ENCODE measurements at regions not wholly inside any gene's neighbourhood (a gene's known extent, or its start where the extent isn't known, plus 50 kb on each side); places are given as distances from the start of the nearest gene placed in this dataset.

DNA sequence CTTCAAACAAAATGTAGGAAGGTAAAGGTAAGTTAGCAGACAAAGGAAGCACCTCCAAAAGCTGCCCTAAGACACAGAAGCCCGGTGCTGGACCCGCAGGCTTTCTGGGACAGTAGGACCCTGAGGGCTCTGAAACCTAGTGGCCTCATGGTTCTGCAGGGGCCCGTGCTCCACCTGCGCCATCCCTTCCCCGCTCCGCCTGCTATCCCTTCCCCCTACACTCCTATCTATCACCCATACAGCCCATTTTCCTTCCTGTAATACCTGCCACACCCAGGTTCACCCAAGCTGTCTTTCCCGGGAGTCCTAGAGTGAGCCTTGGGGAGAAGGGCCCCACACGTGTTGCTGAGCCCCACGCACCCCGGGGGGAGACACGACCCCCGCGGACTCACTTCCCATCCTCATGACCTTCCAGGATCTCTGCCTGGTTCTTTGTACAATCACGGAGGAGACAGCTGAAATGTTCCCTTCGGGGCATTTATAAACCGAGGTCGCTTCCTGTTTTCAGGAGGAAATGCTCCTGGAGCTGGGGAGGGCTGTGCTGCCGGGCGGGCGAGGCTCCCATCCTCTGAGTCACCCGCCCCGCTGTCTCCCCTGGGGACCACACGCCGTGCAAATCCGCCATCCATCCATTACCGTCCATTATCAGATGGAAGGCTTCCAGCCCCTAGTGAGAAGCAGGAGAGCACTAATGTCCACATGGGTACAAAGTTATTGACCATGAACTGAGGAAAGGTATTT lies 251.7 kb upstream of the PITRM1 start:
- TF ChIP-seq, protein P1, sequence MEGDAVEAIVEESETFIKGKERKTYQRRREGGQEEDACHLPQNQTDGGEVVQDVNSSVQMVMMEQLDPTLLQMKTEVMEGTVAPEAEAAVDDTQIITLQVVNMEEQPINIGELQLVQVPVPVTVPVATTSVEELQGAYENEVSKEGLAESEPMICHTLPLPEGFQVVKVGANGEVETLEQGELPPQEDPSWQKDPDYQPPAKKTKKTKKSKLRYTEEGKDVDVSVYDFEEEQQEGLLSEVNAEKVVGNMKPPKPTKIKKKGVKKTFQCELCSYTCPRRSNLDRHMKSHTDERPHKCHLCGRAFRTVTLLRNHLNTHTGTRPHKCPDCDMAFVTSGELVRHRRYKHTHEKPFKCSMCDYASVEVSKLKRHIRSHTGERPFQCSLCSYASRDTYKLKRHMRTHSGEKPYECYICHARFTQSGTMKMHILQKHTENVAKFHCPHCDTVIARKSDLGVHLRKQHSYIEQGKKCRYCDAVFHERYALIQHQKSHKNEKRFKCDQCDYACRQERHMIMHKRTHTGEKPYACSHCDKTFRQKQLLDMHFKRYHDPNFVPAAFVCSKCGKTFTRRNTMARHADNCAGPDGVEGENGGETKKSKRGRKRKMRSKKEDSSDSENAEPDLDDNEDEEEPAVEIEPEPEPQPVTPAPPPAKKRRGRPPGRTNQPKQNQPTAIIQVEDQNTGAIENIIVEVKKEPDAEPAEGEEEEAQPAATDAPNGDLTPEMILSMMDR (IDR thresholded peaks at IDR 0.05), result no peak
- TF ChIP-seq, protein P2, sequence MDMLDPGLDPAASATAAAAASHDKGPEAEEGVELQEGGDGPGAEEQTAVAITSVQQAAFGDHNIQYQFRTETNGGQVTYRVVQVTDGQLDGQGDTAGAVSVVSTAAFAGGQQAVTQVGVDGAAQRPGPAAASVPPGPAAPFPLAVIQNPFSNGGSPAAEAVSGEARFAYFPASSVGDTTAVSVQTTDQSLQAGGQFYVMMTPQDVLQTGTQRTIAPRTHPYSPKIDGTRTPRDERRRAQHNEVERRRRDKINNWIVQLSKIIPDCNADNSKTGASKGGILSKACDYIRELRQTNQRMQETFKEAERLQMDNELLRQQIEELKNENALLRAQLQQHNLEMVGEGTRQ (IDR thresholded peaks at IDR 0.05; ENCODE audit: borderline replicate concordance, low read depth, low read length), result no peak
- TF ChIP-seq YY1 (IDR thresholded peaks at IDR 0.05; ENCODE audit: low read depth) (no peak), NFIC (IDR thresholded peaks at IDR 0.05; ENCODE audit: borderline replicate concordance) (peak; percentile 75; the same call in 1 of the 2 replicates), RAD21 (IDR thresholded peaks at IDR 0.05; ENCODE audit: low read length) (no peak), EZH2phosphoT487 (IDR thresholded peaks at IDR 0.05; ENCODE audit: borderline replicate concordance, low read depth) (no peak), POLR2AphosphoS5 (IDR thresholded peaks at IDR 0.05; ENCODE audit: low read depth, low read length) (no peak; the same call in 1 of the 2 replicates), TEAD4 (IDR thresholded peaks at IDR 0.05; ENCODE audit: borderline replicate concordance, insufficient read depth) (peak; percentile 89), TAF1 (IDR thresholded peaks at IDR 0.05; ENCODE audit: borderline replicate concordance, low read depth, low read length) (no peak), GABPA (IDR thresholded peaks at IDR 0.05; ENCODE audit: low read depth) (peak; percentile 67), NRF1 (IDR thresholded peaks at IDR 0.05; ENCODE audit: low read depth, low read length) (no peak), FOXJ3 (CRISPR knock-in tag; IDR thresholded peaks at IDR 0.05) (no peak), FOXM1 (IDR thresholded peaks at IDR 0.05; ENCODE audit: low read depth) (peak; percentile 69; the same call in 1 of the 2 replicates), TCF12 (IDR thresholded peaks at IDR 0.05) (peak; percentile 85)

Data from SK-N-SH (cell line).